ENCODE measurements at regions not wholly inside any gene's neighbourhood (a gene's known extent, or its start where the extent isn't known, plus 50 kb on each side); places are given as distances from the start of the nearest gene placed in this dataset.

- no peak for TF ChIP-seq CTCF (conservative IDR thresholded peaks at IDR 0.05; ENCODE audit: low read depth, low read length)
- TF ChIP-seq EZH2 (IDR thresholded peaks at IDR 0.05; ENCODE audit: low read length, unreplicated experiment), result no peak
- no peak for TF ChIP-seq EZH2phosphoT487 (IDR thresholded peaks at IDR 0.05; ENCODE audit: borderline replicate concordance, low read length)
These were observed 588.0 kb upstream of the MGMT start for GRCh38 chr10:128879030-128879429.

Measured in PC-3 (cell line).